AG09319 (cell line): ENCODE measurements at regions not wholly inside any gene's neighbourhood (a gene's known extent, or its start where the extent isn't known, plus 50 kb on each side); places are given as distances from the start of the nearest gene placed in this dataset.
"Not testable (repeated sequence)": the region's sequence is repeated elsewhere in the genome, so short reads cannot be mapped to it uniquely, and the experiment has no call there.

Experiments
- DNase-seq: peaks from one replicate; pipeline ENCODE4 v3.0.0-alpha.2; 2010; ENCODE audit warnings: low read depth; ENCODE audit errors: extremely low read depth
- CTCF ChIP-seq: IDR thresholded peaks from 2 replicates; pipeline ENCODE4 v1.5.1; 2011; ENCODE audit warnings: low read depth, mild to moderate bottlenecking, inconsistent platforms, low read length, moderate library complexity

- no peak for DNase-seq
- TF ChIP-seq CTCF, result no peak
Observed at GRCh38 chr12:46693034-46693433, 132.8 kb downstream of the SLC38A4 start.

- DNase-seq, result no peak
- no peak for TF ChIP-seq CTCF
Observed at GRCh38 chr12:46692606-46693005, 133.2 kb downstream of the SLC38A4 start.

DNA sequence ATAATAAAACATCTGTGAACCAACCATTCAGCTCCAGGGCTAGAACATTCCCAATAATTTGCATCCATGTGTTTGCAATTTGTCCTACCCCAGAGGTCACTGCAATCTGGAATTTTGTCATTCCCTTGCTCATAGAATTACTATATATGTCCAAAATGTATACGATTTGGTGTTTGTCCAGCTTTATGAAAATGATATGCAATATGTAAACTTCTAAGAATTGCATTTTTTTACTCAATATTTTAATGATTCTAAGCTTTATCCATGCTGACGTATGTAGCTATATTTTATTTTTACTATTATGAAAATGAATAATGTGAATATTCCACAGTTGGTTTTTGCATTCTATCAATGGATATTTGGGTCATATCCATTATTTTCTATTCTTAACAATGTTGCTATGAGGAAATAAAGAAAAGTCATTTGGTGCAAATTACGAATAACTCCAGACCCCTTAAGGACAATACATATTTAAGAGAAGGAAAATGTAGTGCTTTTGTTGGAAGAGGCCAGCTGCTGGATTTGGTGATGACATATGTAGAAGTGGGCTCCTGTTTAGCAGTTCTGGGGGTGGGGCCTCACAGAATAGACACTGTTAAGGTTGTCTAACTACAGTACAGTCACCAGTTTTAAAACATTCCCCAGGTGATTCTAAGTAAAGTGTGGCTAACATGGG, 139.4 kb downstream of the SLC38A4 start:
- DNase-seq, result no peak
- no peak for TF ChIP-seq CTCF

DNA sequence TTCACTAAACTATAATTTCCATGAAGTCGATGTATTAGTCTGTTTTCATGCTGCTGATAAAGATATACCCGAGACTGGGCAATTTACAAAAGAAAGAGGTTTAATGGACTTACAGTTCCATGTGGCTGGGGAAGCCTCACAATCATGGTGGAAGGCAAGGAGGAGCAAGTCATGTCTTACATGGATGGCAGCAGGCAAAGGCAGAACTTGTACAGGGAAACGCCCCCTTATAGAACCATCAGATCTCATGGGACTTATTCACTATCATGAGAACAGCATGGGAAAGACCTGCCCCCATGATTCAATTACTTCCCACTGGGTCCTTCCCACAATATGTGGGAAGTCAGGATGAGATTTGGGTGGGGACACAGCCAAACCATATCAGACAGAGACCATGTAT, 141.6 kb downstream of the SLC38A4 start:
- not testable (repeated sequence) for DNase-seq

DNA sequence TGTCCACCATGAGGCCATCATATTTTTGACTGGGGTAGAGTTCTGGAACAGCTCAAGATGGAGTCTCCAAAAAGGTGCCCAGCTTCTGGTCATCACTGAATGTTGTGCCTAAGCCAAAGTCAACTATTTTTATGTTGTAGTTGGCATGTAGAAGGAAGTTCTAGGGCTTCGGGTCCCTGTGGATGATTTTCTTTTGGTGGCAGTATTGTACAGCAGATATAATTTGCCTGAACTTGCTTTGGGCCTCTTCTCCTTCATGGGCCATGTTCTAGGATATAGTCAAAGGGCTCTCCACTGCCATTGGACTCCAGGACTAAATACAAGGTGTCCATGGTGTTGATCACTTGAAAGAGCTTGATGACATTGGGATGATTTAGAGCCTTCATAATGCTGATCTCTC, 143.6 kb downstream of the SLC38A4 start:
- DNase-seq, result no peak

GRCh38 chr12:46680506-46680905, 145.3 kb downstream of the SLC38A4 start:
- no peak for TF ChIP-seq CTCF
- no peak for DNase-seq

More for the DNA sequence above, 143.6 kb downstream of the SLC38A4 start:
- TF ChIP-seq CTCF, result no peak

- TF ChIP-seq CTCF, result no peak
- no peak for DNase-seq
Observed at GRCh38 chr12:46679754-46680153, 146.0 kb downstream of the SLC38A4 start.

DNA sequence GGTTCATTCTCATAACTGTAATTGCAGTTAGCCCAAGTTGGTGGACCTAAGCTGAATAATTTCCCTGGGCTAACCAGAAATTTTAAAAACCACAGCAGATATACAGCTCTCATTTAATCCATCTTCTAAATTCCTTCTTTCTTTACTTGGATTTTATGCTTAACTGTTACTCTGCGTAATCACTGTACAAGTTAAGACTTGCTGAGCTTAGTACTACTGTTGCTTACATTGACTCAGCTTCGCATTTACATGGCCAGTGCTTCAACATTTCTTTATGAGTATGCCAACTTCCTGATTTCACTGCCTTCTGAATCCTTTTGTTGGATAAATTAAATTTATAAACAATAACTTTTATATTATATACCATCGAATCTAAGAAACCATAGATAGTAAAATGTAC, 147.4 kb downstream of the SLC38A4 start:
- no peak for TF ChIP-seq CTCF
- DNase-seq, result no peak
